Brain pericyte (primary cell): ENCODE measurements at regions not wholly inside any gene's neighbourhood (a gene's known extent, or its start where the extent isn't known, plus 50 kb on each side); places are given as distances from the start of the nearest gene placed in this dataset.
"Not testable (repeated sequence)": the region's sequence is repeated elsewhere in the genome, so short reads cannot be mapped to it uniquely, and the experiment has no call there.

Experiments
- DNase-seq: peaks from one replicate; pipeline ENCODE4 v3.0.0-alpha.2; 2012; ENCODE audit warnings: low read depth, low spot score

- DNase-seq, result no peak
Observed at GRCh38 chr1:194717941-194718340, 1531.5 kb upstream of the B3GALT2 start.

- DNase-seq, result no peak
Observed at GRCh38 chr1:194717334-194717733, 1530.9 kb upstream of the B3GALT2 start.

GRCh38 chr1:194710671-194711070, 1524.3 kb upstream of the B3GALT2 start:
- no peak for DNase-seq

- no peak for DNase-seq
Observed at GRCh38 chr1:194709439-194709838, 1523.0 kb upstream of the B3GALT2 start.

- no peak for DNase-seq
Observed at GRCh38 chr1:194707074-194707473, 1520.7 kb upstream of the B3GALT2 start.

GRCh38 chr1:194705123-194705854, 1518.9 kb upstream of the B3GALT2 start:
- no peak for DNase-seq

GRCh38 chr1:194698908-194699318, 1512.5 kb upstream of the B3GALT2 start:
- DNase-seq, result no peak

GRCh38 chr1:194693244-194693643, 1506.8 kb upstream of the B3GALT2 start:
- no peak for DNase-seq

- no peak for DNase-seq
Observed at GRCh38 chr1:194684636-194685035, 1498.2 kb upstream of the B3GALT2 start.

GRCh38 chr1:194658090-194658439, 1471.7 kb upstream of the B3GALT2 start:
- no peak for DNase-seq

GRCh38 chr1:194654956-194655355, 1468.5 kb upstream of the B3GALT2 start:
- DNase-seq, result no peak

GRCh38 chr1:194653385-194653784, 1467.0 kb upstream of the B3GALT2 start:
- no peak for DNase-seq

GRCh38 chr1:194647118-194647517, 1460.7 kb upstream of the B3GALT2 start:
- no peak for DNase-seq

- no peak for DNase-seq
Observed at GRCh38 chr1:194644528-194644927, 1458.1 kb upstream of the B3GALT2 start.

GRCh38 chr1:194640322-194640721, 1453.9 kb upstream of the B3GALT2 start:
- no peak for DNase-seq

- DNase-seq, result no peak
Observed at GRCh38 chr1:194629011-194629410, 1442.6 kb upstream of the B3GALT2 start.

- no peak for DNase-seq
Observed at GRCh38 chr1:194624833-194625232, 1438.4 kb upstream of the B3GALT2 start.

GRCh38 chr1:194618101-194618500, 1431.7 kb upstream of the B3GALT2 start:
- no peak for DNase-seq

GRCh38 chr1:194617272-194617671, 1430.9 kb upstream of the B3GALT2 start:
- not testable (repeated sequence) for DNase-seq

GRCh38 chr1:194616835-194617234, 1430.4 kb upstream of the B3GALT2 start:
- no peak for DNase-seq

- no peak for DNase-seq
Observed at GRCh38 chr1:194602184-194602583, 1415.8 kb upstream of the B3GALT2 start.

GRCh38 chr1:194600716-194601115, 1414.3 kb upstream of the B3GALT2 start:
- DNase-seq, result no peak

GRCh38 chr1:194598098-194598497, 1411.7 kb upstream of the B3GALT2 start:
- no peak for DNase-seq

- no peak for DNase-seq
Observed at GRCh38 chr1:194586302-194586701, 1399.9 kb upstream of the B3GALT2 start.
